HepG2 (cell line): ENCODE measurements at regions not wholly inside any gene's neighbourhood (a gene's known extent, or its start where the extent isn't known, plus 50 kb on each side); places are given as distances from the start of the nearest gene placed in this dataset.

Source experiments
- ATAC-seq: fragments of 200-7000 bp; cut with Tn5 transposase; 3 replicates; pipeline ENCODE4 v1.9.1; 2020; ENCODE audit warnings: mild to moderate bottlenecking, moderate library complexity
- BruUV-seq: library from RNA; stranded (reverse); fragments of 400-500 nt; replicated peaks from 2 replicates; lab custom pipeline; 2021; lab: Mats Ljungman, UMichigan
- CTCF ChIA-PET: fragments of 300-600 bp; formaldehyde crosslinking; extraction: SDS; loops from one replicate; lab custom pipeline; 2021; ENCODE audit warnings: low total read pairs, inconsistent platforms, low intra/inter-chr PET ratio; lab: Yijun Ruan, JAX
- POLR2A ChIA-PET: fragments of 350-600 bp; sonication (Branson Sonifier 250); formaldehyde crosslinking; loops from one replicate; lab custom pipeline; 2020; ENCODE audit warnings: antibody characterized with exemption, inconsistent platforms; lab: Yijun Ruan, JAX
- DNase-seq: peaks from one replicate; pipeline ENCODE4 v3.0.0-alpha.2; 2015; ENCODE audit warnings: low spot score
- FAIRE-seq: peaks from 3 replicates; lab custom pipeline; 2011; peaks lifted over from hg19 to GRCh38; lab: Jason Lieb, UNC
- H2AFZ ChIP-seq: one replicate; pipeline ENCODE4 v1.6.1; 2011; ENCODE audit warnings: low read length, inconsistent platforms
- H3K27ac ChIP-seq: fragments of 300-600 bp; 3 replicates; pipeline ENCODE4 v1.8.0; 2011; ENCODE audit warnings: mixed run types, mild to moderate bottlenecking, mixed read lengths, low read length, inconsistent platforms; ENCODE audit not compliant: insufficient read depth; ENCODE audit errors: extremely low read length
- H3K27me3 ChIP-seq, 2 experiments: fragments of 200-600 bp in 1 of 2; 2 replicates in 1 of 2; 3 replicates in 1 of 2; pipeline versions ENCODE4 v1.6.0 to v1.8.0; 2011; ENCODE audit warnings: low read length in 2 of 2, mild to moderate bottlenecking in 2 of 2, moderate library complexity in 2 of 2, inconsistent platforms in 1 of 2; ENCODE audit not compliant: insufficient read depth in 2 of 2, control insufficient read depth in 1 of 2
- H3K36me3 ChIP-seq, 2 experiments: fragments of 200-600 bp in 1 of 2; replicated peaks in 1 of 2; 2 replicates in 1 of 2; 3 replicates in 1 of 2; pipeline versions ENCODE4 v1.5.1 to v1.8.0; 2011; ENCODE audit warnings: low read length in 2 of 2, inconsistent platforms in 1 of 2; ENCODE audit not compliant: insufficient read depth in 2 of 2, control insufficient read depth in 1 of 2
- H3K4me1 ChIP-seq: 2 replicates; pipeline ENCODE4 v1.5.1; 2012; ENCODE audit warnings: low read length, inconsistent platforms; ENCODE audit not compliant: insufficient read depth
- H3K4me2 ChIP-seq: 2 replicates; pipeline ENCODE4 v1.6.0; 2011; ENCODE audit warnings: low read depth, low read length, inconsistent platforms
- H3K4me3 ChIP-seq, 3 experiments: fragments of 200-600 bp in 1 of 3; sonication (generic), shearing (Covaris generic) in 1 of 3; replicated peaks in 1 of 3; 2 replicates each; pipeline ENCODE4 v1.5.1; 2011 to 2016; ENCODE audit warnings: low read length in 3 of 3, inconsistent platforms in 2 of 3, low read depth in 2 of 3, mild to moderate bottlenecking in 2 of 3, control low read depth in 1 of 3, mixed read lengths in 1 of 3; ENCODE audit not compliant: insufficient read depth in 1 of 3
- H3K79me2 ChIP-seq: one replicate; pipeline ENCODE4 v1.6.1; 2011; ENCODE audit warnings: low read length, inconsistent platforms; ENCODE audit not compliant: insufficient read depth
- H3K9ac ChIP-seq: 2 replicates; pipeline ENCODE4 v1.6.0; 2011; ENCODE audit warnings: mild to moderate bottlenecking, low read depth, low read length, inconsistent platforms; ENCODE audit not compliant: insufficient read depth
- H3K9me3 ChIP-seq: 2 replicates; pipeline ENCODE4 v1.5.1; 2012; ENCODE audit warnings: mild to moderate bottlenecking, low read length
- H4K20me1 ChIP-seq: 2 replicates; pipeline ENCODE4 v1.6.0; 2011; ENCODE audit warnings: inconsistent platforms, mild to moderate bottlenecking, low read length, moderate library complexity; ENCODE audit not compliant: insufficient read depth
- CBX1 ChIP-seq: IDR thresholded peaks from one replicate; pipeline ENCODE4 v1.6.1; 2016; ENCODE audit warnings: antibody characterized with exemption, low read depth
- KLF13 ChIP-seq: sonication (generic); formaldehyde crosslinking; IDR thresholded peaks from 2 replicates; pipeline ENCODE4 v1.4.0; 2020; ENCODE audit warnings: mild to moderate bottlenecking, missing genetic modification reagents
- RBM39 ChIP-seq: fragments of 200-400 bp; formaldehyde crosslinking; IDR thresholded peaks from one replicate; pipeline ENCODE4 v1.6.1; 2018; ENCODE audit warnings: antibody characterized with exemption, mild to moderate bottlenecking, low read depth, low read length; ENCODE audit not compliant: poor library complexity, severe bottlenecking
- RXRB ChIP-seq: IDR thresholded peaks from 2 replicates; pipeline ENCODE4 v1.6.1; 2016; ENCODE audit warnings: borderline replicate concordance, missing genetic modification reagents, missing compliant biosample characterization
- ZFP1 ChIP-seq: IDR thresholded peaks from 2 replicates; pipeline ENCODE4 v1.6.1; 2016
- ZNF354B ChIP-seq: sonication (generic); formaldehyde crosslinking; IDR thresholded peaks from 2 replicates; pipeline ENCODE4 v1.8.0; 2022; ENCODE audit warnings: mild to moderate bottlenecking, missing genetic modification reagents
- ZNF383 ChIP-seq: sonication (generic); formaldehyde crosslinking; IDR thresholded peaks from 2 replicates; pipeline ENCODE4 v1.4.0; 2020; ENCODE audit warnings: missing genetic modification reagents, mild to moderate bottlenecking, borderline replicate concordance
- ZNF589 ChIP-seq: sonication (generic); formaldehyde crosslinking; conservative IDR thresholded peaks from 2 replicates; pipeline ENCODE4 v1.8.0; 2022; ENCODE audit warnings: mild to moderate bottlenecking, moderate library complexity, missing genetic modification reagents
- ZNF607 ChIP-seq: sonication (generic); formaldehyde crosslinking; IDR thresholded peaks from 2 replicates; pipeline ENCODE4 v1.5.1; 2020; ENCODE audit warnings: missing genetic modification reagents, mild to moderate bottlenecking, borderline replicate concordance
- ZNF629 ChIP-seq: sonication (generic); formaldehyde crosslinking; conservative IDR thresholded peaks from 2 replicates; pipeline ENCODE4 v1.5.0; 2020; ENCODE audit warnings: missing genetic modification reagents
- ZNF878 ChIP-seq: sonication (generic); formaldehyde crosslinking; IDR thresholded peaks from 2 replicates; pipeline ENCODE4 v1.8.1; 2023; ENCODE audit warnings: mild to moderate bottlenecking, missing genetic modification reagents, moderate library complexity
- WGBS: methylation state at CpG from one replicate; pipeline ENCODE4 v1.1.6; 2017; ENCODE audit warnings: low lambda C conversion rate; 5-methylcytosine and 5-hydroxymethylcytosine counted together
- in situ Hi-C: cut with HindIII; loops from 2 replicates; pipeline ENCODE4 v1.10.0; 2017; ENCODE audit warnings: low pct_unique_long_range_greater_than_20kb; ENCODE audit not compliant: extremely low pct_ligation_motif_present
- intact Hi-C: fragments of 100-400 bp; cut with micrococcal nuclease; formaldehyde crosslinking; loops from one replicate; pipeline ENCODE4 v1.10.0; 2022; ENCODE audit not compliant: unreplicated experiment
- TF ChIP-seq, protein P1 (sequence below): sonication (generic); formaldehyde crosslinking; IDR thresholded peaks from 2 replicates; pipeline ENCODE4 v1.5.1; 2020; ENCODE audit warnings: mild to moderate bottlenecking, missing genetic modification reagents, moderate library complexity

DNA sequence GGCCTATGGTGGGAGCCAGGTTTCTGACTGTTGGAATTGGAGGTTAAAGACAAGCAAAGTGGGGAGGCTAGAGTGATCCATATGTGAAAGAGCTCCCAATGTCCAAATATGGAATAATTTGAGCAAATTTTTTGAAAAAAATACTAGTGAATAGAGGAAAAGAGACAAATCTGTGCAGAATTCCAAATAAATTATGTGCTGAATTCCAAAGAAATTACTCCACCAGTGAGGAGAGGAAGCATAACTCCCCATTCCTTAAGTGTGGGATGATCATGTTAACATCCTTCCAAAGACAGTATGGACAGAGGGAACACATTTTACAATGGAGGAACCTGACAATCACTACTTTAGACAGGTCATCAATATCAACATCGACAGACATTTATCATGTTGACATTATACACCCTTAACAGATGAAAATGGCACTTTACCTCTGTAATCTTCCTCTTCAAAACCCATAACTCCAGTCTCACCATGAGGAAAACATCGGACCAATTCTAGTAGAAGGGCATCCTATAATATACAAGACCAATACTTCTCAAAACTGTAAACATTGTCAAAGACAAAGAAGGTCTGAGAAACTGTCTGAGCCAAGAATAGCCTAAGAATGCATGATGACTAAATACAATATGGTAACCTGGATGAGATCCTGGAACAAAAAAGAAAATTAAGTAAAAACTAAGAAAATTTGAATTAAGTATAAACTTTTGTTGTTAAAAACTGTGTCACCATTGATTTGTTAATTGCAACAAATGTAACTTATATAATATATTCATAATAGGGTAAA is 71.5 kb upstream of the RGS4 start:
- H2AFZ ChIP-seq, result no peak overlapping the region
- H4K20me1 ChIP-seq, result no peaks in the 10 kb centered on the region
- DNase-seq, result no peak
- WGBS, result 2% methylated on average over 2 of the region's 2 CpGs
- BruUV-seq, result no TSS peak
- CTCF ChIA-PET, result no interaction called here
- H3K27me3 ChIP-seq, result no peaks in the 10 kb centered on the region; a peak in 1 of 5 replicates
- no peak overlapping the region for H3K4me2 ChIP-seq
- no peak for ATAC-seq
- H3K4me3 ChIP-seq, result no peak overlapping the region
- H3K9ac ChIP-seq, result no peak overlapping the region
- no peaks in the 10 kb centered on the region for H3K36me3 ChIP-seq
- no peaks in the 10 kb centered on the region for H3K79me2 ChIP-seq
- POLR2A ChIA-PET, result no interaction called here
- TF ChIP-seq KLF13, result no peak
- TF ChIP-seq ZNF629 (CRISPR knock-in tag), result no peak
- no peak for TF ChIP-seq ZNF354B (CRISPR knock-in tag)
- no peak for TF ChIP-seq RBM39
- TF ChIP-seq CBX1, result no peak
- TF ChIP-seq ZFP1, result no peak
- TF ChIP-seq ZNF589, result no peak
- no peak for TF ChIP-seq ZNF607 (CRISPR knock-in tag)
- TF ChIP-seq ZNF383 (CRISPR knock-in tag), result no peak
- TF ChIP-seq, protein P1, sequence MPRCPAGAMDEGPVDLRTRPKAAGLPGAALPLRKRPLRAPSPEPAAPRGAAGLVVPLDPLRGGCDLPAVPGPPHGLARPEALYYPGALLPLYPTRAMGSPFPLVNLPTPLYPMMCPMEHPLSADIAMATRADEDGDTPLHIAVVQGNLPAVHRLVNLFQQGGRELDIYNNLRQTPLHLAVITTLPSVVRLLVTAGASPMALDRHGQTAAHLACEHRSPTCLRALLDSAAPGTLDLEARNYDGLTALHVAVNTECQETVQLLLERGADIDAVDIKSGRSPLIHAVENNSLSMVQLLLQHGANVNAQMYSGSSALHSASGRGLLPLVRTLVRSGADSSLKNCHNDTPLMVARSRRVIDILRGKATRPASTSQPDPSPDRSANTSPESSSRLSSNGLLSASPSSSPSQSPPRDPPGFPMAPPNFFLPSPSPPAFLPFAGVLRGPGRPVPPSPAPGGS (CRISPR knock-in tag), result no peak
- no peak for TF ChIP-seq ZNF878 (CRISPR knock-in tag)
- TF ChIP-seq RXRB, result no peak
- no peak overlapping the region for H3K27ac ChIP-seq
- no peak for FAIRE-seq
- no peaks in the 10 kb centered on the region for H3K9me3 ChIP-seq
- in situ Hi-C loops (no loop called here), intact Hi-C loops (no loop called here)
- H3K4me1 ChIP-seq, result no peaks in the 10 kb centered on the region
